PC-9 (cell line): ENCODE measurements at regions not wholly inside any gene's neighbourhood (a gene's known extent, or its start where the extent isn't known, plus 50 kb on each side); places are given as distances from the start of the nearest gene placed in this dataset.

ENCODE experiments used
- EZH2 ChIP-seq: fragments of 200-600 bp; sonication (generic); IDR thresholded peaks from 2 replicates; pipeline ENCODE4 v1.8.0; 2017; ENCODE audit warnings: antibody characterized with exemption, low read depth
- TF ChIP-seq, protein P1 (sequence below): fragments of 200-600 bp; sonication (generic); conservative IDR thresholded peaks from 2 replicates; pipeline ENCODE4 v1.6.1; 2017; ENCODE audit warnings: mixed run types, antibody characterized with exemption, mild to moderate bottlenecking, moderate library complexity

DNA sequence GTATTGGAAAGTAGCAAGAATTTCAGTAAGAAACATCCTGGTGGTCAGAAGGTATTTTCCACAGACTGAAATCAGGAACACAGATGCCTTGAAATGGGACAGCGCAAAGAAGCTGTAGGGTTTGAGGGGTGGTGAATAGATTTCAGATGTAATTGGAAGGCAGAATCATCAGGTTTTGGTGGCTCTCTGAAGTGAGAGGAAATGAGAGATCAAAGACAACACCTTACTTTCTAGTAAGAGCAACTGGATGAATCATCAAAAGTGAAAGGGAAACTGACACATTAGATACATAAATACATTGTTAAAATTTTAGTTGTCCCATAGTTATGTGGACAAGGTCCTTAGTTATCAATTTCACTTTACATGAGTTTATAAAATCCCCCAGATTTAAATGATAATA, 188.2 kb upstream of the SLC27A6 start:
- TF ChIP-seq, protein P1, sequence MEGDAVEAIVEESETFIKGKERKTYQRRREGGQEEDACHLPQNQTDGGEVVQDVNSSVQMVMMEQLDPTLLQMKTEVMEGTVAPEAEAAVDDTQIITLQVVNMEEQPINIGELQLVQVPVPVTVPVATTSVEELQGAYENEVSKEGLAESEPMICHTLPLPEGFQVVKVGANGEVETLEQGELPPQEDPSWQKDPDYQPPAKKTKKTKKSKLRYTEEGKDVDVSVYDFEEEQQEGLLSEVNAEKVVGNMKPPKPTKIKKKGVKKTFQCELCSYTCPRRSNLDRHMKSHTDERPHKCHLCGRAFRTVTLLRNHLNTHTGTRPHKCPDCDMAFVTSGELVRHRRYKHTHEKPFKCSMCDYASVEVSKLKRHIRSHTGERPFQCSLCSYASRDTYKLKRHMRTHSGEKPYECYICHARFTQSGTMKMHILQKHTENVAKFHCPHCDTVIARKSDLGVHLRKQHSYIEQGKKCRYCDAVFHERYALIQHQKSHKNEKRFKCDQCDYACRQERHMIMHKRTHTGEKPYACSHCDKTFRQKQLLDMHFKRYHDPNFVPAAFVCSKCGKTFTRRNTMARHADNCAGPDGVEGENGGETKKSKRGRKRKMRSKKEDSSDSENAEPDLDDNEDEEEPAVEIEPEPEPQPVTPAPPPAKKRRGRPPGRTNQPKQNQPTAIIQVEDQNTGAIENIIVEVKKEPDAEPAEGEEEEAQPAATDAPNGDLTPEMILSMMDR = no peak
- no peak for TF ChIP-seq EZH2
